GM12873 (cell line): ENCODE measurements at regions not wholly inside any gene's neighbourhood (a gene's known extent, or its start where the extent isn't known, plus 50 kb on each side); places are given as distances from the start of the nearest gene placed in this dataset.

Source experiments
- TF ChIP-seq, protein P1 (sequence below): IDR thresholded peaks from 2 replicates; pipeline ENCODE4 v1.5.1; 2012; ENCODE audit warnings: low read depth, mild to moderate bottlenecking, moderate library complexity, low read length, control low read depth; ENCODE audit not compliant: insufficient read depth; ENCODE audit errors: missing control alignments

GRCh38 chr13:68627379-68627778 lies 1397.2 kb upstream of the PCDH9 start:
- TF ChIP-seq, protein P1, sequence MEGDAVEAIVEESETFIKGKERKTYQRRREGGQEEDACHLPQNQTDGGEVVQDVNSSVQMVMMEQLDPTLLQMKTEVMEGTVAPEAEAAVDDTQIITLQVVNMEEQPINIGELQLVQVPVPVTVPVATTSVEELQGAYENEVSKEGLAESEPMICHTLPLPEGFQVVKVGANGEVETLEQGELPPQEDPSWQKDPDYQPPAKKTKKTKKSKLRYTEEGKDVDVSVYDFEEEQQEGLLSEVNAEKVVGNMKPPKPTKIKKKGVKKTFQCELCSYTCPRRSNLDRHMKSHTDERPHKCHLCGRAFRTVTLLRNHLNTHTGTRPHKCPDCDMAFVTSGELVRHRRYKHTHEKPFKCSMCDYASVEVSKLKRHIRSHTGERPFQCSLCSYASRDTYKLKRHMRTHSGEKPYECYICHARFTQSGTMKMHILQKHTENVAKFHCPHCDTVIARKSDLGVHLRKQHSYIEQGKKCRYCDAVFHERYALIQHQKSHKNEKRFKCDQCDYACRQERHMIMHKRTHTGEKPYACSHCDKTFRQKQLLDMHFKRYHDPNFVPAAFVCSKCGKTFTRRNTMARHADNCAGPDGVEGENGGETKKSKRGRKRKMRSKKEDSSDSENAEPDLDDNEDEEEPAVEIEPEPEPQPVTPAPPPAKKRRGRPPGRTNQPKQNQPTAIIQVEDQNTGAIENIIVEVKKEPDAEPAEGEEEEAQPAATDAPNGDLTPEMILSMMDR, result no peak

DNA sequence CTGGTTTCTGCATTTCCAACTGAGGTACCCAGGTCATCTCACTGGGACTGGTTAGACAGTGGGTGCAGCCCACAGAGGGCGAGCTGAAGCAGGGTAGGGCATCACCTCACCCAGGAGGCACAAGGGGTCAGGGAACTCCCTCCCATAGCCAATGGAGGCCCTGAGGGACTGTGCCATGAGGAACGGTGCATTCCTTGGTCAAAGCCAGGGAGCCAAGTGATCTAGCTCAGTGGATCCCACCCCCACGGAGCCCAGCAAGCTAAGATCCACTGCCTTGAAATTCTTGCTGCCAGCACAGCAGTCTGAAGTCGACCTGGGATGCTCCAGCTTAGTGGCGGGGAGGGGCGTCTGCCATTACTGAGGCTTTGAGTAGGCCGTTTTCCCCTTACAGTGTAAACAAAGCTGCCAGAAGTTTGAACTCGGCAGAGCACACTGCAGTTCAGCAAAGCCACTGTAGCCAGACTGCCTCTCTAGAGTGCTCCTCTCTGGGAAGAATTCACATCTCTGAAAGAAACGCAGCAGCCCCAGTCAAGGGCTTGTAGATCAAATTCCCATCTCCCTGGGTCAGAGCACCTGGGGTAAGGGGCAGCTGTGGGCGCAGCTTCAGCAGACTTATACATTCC lies 1386.6 kb upstream of the PCDH9 start:
- TF ChIP-seq, protein P1, result no peak

- TF ChIP-seq, protein P1, result no peak
These were observed 1379.5 kb upstream of the PCDH9 start for GRCh38 chr13:68609661-68610060.

DNA sequence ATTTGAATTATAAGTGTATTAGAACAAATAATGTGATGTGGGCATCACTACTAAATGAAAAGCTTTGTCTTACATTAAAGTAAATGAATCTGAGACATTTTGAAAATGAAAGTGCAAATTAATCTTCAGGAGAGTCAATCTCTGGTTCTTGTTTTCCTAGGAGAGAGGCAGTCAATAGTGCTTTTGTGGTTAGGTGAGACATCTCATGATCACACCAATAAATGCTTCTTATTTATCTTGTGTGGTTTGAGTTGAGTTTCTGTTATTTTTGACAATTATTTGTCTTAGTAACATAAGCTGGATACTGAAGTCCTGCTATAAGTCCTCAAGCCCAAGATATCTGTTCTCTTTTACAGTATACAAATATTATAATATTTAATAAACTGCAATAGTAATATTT lies 1378.0 kb upstream of the PCDH9 start:
- TF ChIP-seq, protein P1, result no peak

DNA sequence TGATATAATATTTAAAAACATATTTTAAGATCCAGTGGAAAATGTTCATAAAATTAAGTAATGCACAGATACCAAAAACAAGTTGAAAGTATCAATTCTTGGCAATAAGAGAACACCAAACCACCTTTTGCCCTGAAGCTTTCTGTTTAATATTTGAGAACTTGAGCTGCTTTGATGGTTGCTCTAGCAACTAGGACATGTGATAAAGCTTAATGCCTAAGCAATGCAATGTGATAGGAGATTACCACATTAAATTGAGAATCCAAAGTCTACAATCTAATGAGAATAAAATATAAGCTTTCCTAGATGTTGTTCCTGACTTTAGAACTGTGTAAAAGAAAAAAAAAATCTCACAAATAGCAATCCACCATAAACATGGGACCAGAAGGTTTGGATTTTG lies 1367.5 kb upstream of the PCDH9 start:
- TF ChIP-seq, protein P1, result no peak

DNA sequence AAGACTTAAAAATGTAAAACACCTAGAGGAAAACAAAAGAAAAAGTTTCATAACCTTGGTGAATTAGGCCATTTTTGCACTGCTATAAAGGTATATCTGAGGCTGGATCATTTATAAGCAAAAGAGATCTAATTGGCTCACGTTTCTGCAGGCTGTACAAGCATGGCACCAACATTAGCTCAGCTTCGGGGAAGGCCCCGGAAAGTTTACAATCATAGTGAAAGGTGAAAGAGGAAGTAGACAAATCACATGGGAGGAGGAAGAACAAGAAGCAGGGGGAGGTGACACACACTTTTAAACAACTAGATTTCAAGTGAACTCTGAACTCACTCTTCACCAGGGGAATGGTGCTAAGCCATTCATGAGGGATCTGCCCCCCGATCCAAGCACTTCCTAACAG lies 1358.5 kb upstream of the PCDH9 start:
- TF ChIP-seq, protein P1, result no peak

GRCh38 chr13:68584776-68585175 lies 1354.6 kb upstream of the PCDH9 start:
- TF ChIP-seq, protein P1, result no peak
